ENCODE measurements at regions not wholly inside any gene's neighbourhood (a gene's known extent, or its start where the extent isn't known, plus 50 kb on each side); places are given as distances from the start of the nearest gene placed in this dataset.

DNA sequence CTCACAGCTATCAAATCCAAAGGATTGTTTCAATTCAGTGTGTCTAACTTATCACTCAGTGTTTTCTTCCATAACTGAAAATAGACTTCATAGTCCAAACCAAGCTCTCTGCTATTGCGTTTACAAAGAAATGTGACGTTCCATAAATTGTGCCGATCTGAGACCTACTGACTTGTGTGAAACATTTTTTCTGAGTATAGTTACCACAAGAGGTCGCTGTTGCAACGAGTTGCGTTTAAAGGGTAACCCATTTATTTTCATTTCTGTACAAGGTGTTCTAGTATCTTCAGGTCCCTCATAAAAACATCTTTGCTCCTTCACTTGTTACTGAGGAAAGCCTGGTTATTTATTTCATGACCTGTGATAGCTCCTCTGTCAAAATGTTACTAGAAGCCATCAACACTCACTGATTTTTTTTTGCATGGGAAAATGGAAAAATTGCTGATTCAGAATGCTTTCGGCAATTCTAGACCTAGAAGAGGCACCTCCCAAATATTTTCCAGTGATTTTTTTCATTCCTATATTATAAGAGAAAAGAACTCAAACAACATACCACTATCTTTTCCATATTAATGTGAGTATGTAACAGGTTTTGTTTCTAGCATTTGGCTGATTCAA is 60.9 kb upstream of the OR4E1 start:
- TF ChIP-seq EP300 (IDR thresholded peaks at IDR 0.05; ENCODE audit: low read depth) (no peak), POLR2A (IDR thresholded peaks at IDR 0.05) (no peak)
